ENCODE measurements at regions not wholly inside any gene's neighbourhood (a gene's known extent, or its start where the extent isn't known, plus 50 kb on each side); places are given as distances from the start of the nearest gene placed in this dataset.

- DNase-seq (ENCODE audit: low read depth) = peak; percentile 99
- peak overlapping the region; percentile 24 for H3K4me3 ChIP-seq (replicated peaks; ENCODE audit: low read depth, low read length)
- TF ChIP-seq CTCF (IDR thresholded peaks at IDR 0.05; ENCODE audit: low read length, missing control alignments) = no peak
These were observed 289.6 kb upstream of the NFE2L3 start for GRCh38 chr7:25862261-25863004.

GRCh38 chr7:25863005-25863728 lies 288.8 kb upstream of the NFE2L3 start:
- TF ChIP-seq CTCF (IDR thresholded peaks at IDR 0.05; ENCODE audit: low read length, missing control alignments) = no peak
- H3K4me3 ChIP-seq (replicated peaks; ENCODE audit: low read depth, low read length) = peak overlapping the region; percentile 24
- no peak for DNase-seq (ENCODE audit: low read depth)

GRCh38 chr7:25863729-25864110 lies 288.3 kb upstream of the NFE2L3 start:
- no peak for TF ChIP-seq CTCF (IDR thresholded peaks at IDR 0.05; ENCODE audit: low read length, missing control alignments)
- H3K4me3 ChIP-seq (replicated peaks; ENCODE audit: low read depth, low read length) = no peak overlapping the region
- DNase-seq (ENCODE audit: low read depth) = no peak

GRCh38 chr7:25864511-25864910 lies 287.5 kb upstream of the NFE2L3 start:
- DNase-seq (ENCODE audit: low read depth) = no peak
- TF ChIP-seq CTCF (IDR thresholded peaks at IDR 0.05; ENCODE audit: low read length, missing control alignments) = no peak
- no peak overlapping the region for H3K4me3 ChIP-seq (replicated peaks; ENCODE audit: low read depth, low read length)

- no peak overlapping the region for H3K4me3 ChIP-seq (replicated peaks; ENCODE audit: low read depth, low read length)
- TF ChIP-seq CTCF (IDR thresholded peaks at IDR 0.05; ENCODE audit: low read length, missing control alignments) = no peak
- DNase-seq (ENCODE audit: low read depth) = no peak
These were observed 286.9 kb upstream of the NFE2L3 start for GRCh38 chr7:25864943-25865751.

- no peak for TF ChIP-seq CTCF (IDR thresholded peaks at IDR 0.05; ENCODE audit: low read length, missing control alignments)
- H3K4me3 ChIP-seq (replicated peaks; ENCODE audit: low read depth, low read length) = no peak overlapping the region
These were observed 283.5 kb upstream of the NFE2L3 start for GRCh38 chr7:25868509-25868908.

More at GRCh38 chr7:25868509-25868908, 283.5 kb upstream of the NFE2L3 start:
- no peak for DNase-seq (ENCODE audit: low read depth)
